Hepatocyte (in vitro differentiated cells): ENCODE measurements at regions not wholly inside any gene's neighbourhood (a gene's known extent, or its start where the extent isn't known, plus 50 kb on each side); places are given as distances from the start of the nearest gene placed in this dataset.

ENCODE experiments used
- DNase-seq: peaks from one replicate; pipeline ENCODE4 v3.0.0-alpha.2; 2016; ENCODE audit warnings: low spot score
- H2AFZ ChIP-seq: fragments of 200-600 bp; sonication (generic); 2 replicates; pipeline ENCODE4 v1.6.0; 2016; ENCODE audit warnings: antibody characterized with exemption, mild to moderate bottlenecking
- H3K27ac ChIP-seq: fragments of 200-600 bp; sonication (generic); 2 replicates; pipeline ENCODE4 v1.5.1; 2016; ENCODE audit warnings: mild to moderate bottlenecking
- H3K27me3 ChIP-seq: fragments of 200-600 bp; sonication (generic); 2 replicates; pipeline ENCODE4 v1.6.1; 2016
- H3K36me3 ChIP-seq: fragments of 200-600 bp; sonication (generic); replicated peaks from 2 replicates; pipeline ENCODE4 v1.5.1; 2016; ENCODE audit warnings: low read depth; ENCODE audit not compliant: insufficient read depth
- H3K4me1 ChIP-seq: fragments of 200-600 bp; sonication (generic); 2 replicates; pipeline ENCODE4 v1.5.1; 2016; ENCODE audit warnings: mild to moderate bottlenecking, moderate library complexity; ENCODE audit not compliant: insufficient read depth
- H3K4me2 ChIP-seq: fragments of 200-600 bp; sonication (generic); 2 replicates; pipeline ENCODE4 v1.6.0; 2016
- H3K4me3 ChIP-seq: fragments of 200-600 bp; sonication (generic); 2 replicates; pipeline ENCODE4 v1.5.1; 2016; ENCODE audit warnings: mild to moderate bottlenecking
- H3K79me2 ChIP-seq: fragments of 200-600 bp; sonication (generic); 2 replicates; pipeline ENCODE4 v1.6.0; 2017; ENCODE audit warnings: mild to moderate bottlenecking
- H3K9me2 ChIP-seq: fragments of 200-600 bp; sonication (generic); replicated peaks from 2 replicates; pipeline ENCODE4 v1.6.0; 2017; ENCODE audit warnings: mild to moderate bottlenecking; ENCODE audit not compliant: insufficient read depth
- H3K9me3 ChIP-seq: fragments of 200-600 bp; sonication (generic); 2 replicates; pipeline ENCODE4 v1.5.1; 2016; ENCODE audit warnings: low read depth, mild to moderate bottlenecking
- H4K20me1 ChIP-seq: fragments of 200-600 bp; sonication (generic); 2 replicates; pipeline ENCODE4 v1.6.0; 2016; ENCODE audit warnings: mild to moderate bottlenecking; ENCODE audit not compliant: insufficient read depth, poor library complexity, severe bottlenecking
- CTCF ChIP-seq: fragments of 200-600 bp; sonication (generic); IDR thresholded peaks from 2 replicates; pipeline ENCODE4 v1.5.1; 2016; ENCODE audit warnings: antibody characterized with exemption, mild to moderate bottlenecking; ENCODE audit not compliant: poor library complexity
- EZH2 ChIP-seq: fragments of 200-600 bp; sonication (generic); IDR thresholded peaks from 2 replicates; pipeline ENCODE4 v1.6.1; 2016; ENCODE audit warnings: antibody characterized with exemption, mild to moderate bottlenecking, borderline replicate concordance
- EZH2phosphoT487 ChIP-seq: fragments of 200-600 bp; sonication (generic); IDR thresholded peaks from one replicate; pipeline ENCODE4 v1.6.1; 2018; ENCODE audit warnings: antibody characterized with exemption, mild to moderate bottlenecking, low read depth, moderate library complexity; ENCODE audit not compliant: unreplicated experiment, severe bottlenecking
- WGBS: methylation state at CpG from one replicate; pipeline ENCODE4 v1.1.6; 2016; ENCODE audit warnings: low lambda C conversion rate; ENCODE audit errors: missing lambda C conversion rate; 5-methylcytosine and 5-hydroxymethylcytosine counted together

- no peaks in the 10 kb centered on the region for H3K36me3 ChIP-seq
- no peak for TF ChIP-seq CTCF
- no peak for TF ChIP-seq EZH2
- TF ChIP-seq EZH2phosphoT487: no peak
- no peaks in the 10 kb centered on the region for H3K9me3 ChIP-seq
- H3K4me3 ChIP-seq: no peak overlapping the region
- no peak overlapping the region for H3K4me2 ChIP-seq
- H3K4me1 ChIP-seq: peaks cover 17% of the 10 kb centered on the region
- H3K9me2 ChIP-seq: no peaks in the 10 kb centered on the region
- no peaks in the 10 kb centered on the region for H4K20me1 ChIP-seq
- peak overlapping the region; percentile 44 for H3K27ac ChIP-seq
- H2AFZ ChIP-seq: no peak overlapping the region
- 66% methylated on average over 3 of the region's 3 CpGs for WGBS
- H3K27me3 ChIP-seq: no peaks in the 10 kb centered on the region
- DNase-seq: no peak
- no peaks in the 10 kb centered on the region for H3K79me2 ChIP-seq
Observed at GRCh38 chr6:85396159-85396808, 53.6 kb upstream of the NT5E start.

GRCh38 chr6:85395746-85396145, 54.1 kb upstream of the NT5E start:
- no peak for DNase-seq
- Histone ChIP-seq H3K79me2 (no peaks in the 10 kb centered on the region), H3K9me2 (no peaks in the 10 kb centered on the region), H3K9me3 (no peaks in the 10 kb centered on the region), H3K4me2 (no peak overlapping the region), H2AFZ (no peak overlapping the region), H3K27me3 (no peaks in the 10 kb centered on the region), H4K20me1 (no peaks in the 10 kb centered on the region), H3K36me3 (no peaks in the 10 kb centered on the region), H3K4me3 (no peak overlapping the region), H3K27ac (no peak overlapping the region), H3K4me1 (peaks cover 17% of the 10 kb centered on the region)
- TF ChIP-seq EZH2phosphoT487 (no peak), EZH2 (no peak), CTCF (no peak)

- Histone ChIP-seq H3K27me3 (no peaks in the 10 kb centered on the region), H3K36me3 (no peaks in the 10 kb centered on the region), H3K79me2 (no peaks in the 10 kb centered on the region), H3K9me2 (no peaks in the 10 kb centered on the region), H3K4me1 (peaks cover 17% of the 10 kb centered on the region), H3K9me3 (no peaks in the 10 kb centered on the region), H3K4me2 (no peak overlapping the region), H3K4me3 (no peak overlapping the region), H2AFZ (no peak overlapping the region), H4K20me1 (no peaks in the 10 kb centered on the region), H3K27ac (no peak overlapping the region)
- no peak for DNase-seq
- 61% methylated on average over 1 of the region's 1 CpG for WGBS
- TF ChIP-seq EZH2phosphoT487: no peak
- TF ChIP-seq CTCF: no peak
- no peak for TF ChIP-seq EZH2
Observed at GRCh38 chr6:85394853-85395538, 54.9 kb upstream of the NT5E start.
